OCI-LY1 (cell line): ENCODE measurements at regions not wholly inside any gene's neighbourhood (a gene's known extent, or its start where the extent isn't known, plus 50 kb on each side); places are given as distances from the start of the nearest gene placed in this dataset.

Experiments
- H2AFZ ChIP-seq: fragments of 200-600 bp; sonication (generic), shearing (Covaris generic); 2 replicates; pipeline ENCODE4 v1.6.0; 2014; ENCODE audit warnings: antibody characterized with exemption, mild to moderate bottlenecking, low read length
- H3F3A ChIP-seq: fragments of 200-600 bp; sonication (generic), shearing (Covaris generic); 2 replicates; pipeline ENCODE4 v1.6.0; 2014; ENCODE audit warnings: mild to moderate bottlenecking, antibody characterized with exemption, low read length, moderate library complexity; ENCODE audit not compliant: insufficient read depth
- H3K27ac ChIP-seq: fragments of 200-600 bp; sonication (generic); 2 replicates; pipeline ENCODE4 v1.5.1; 2014; ENCODE audit warnings: low read length, mixed run types, mild to moderate bottlenecking, low read depth; ENCODE audit not compliant: poor library complexity, severe bottlenecking
- H3K27me3 ChIP-seq: fragments of 200-600 bp; sonication (generic); 2 replicates; pipeline ENCODE4 v1.6.0; 2014; ENCODE audit warnings: antibody characterized with exemption, mild to moderate bottlenecking, low read length, moderate library complexity; ENCODE audit not compliant: insufficient read depth
- H3K36me3 ChIP-seq: fragments of 200-600 bp; sonication (generic); 2 replicates; pipeline ENCODE4 v1.6.1; 2014; ENCODE audit warnings: mild to moderate bottlenecking, antibody characterized with exemption, low read length, moderate library complexity, mixed read lengths; ENCODE audit not compliant: insufficient read depth
- H3K4me1 ChIP-seq: fragments of 200-600 bp; sonication (generic); 2 replicates; pipeline ENCODE4 v1.5.1; 2014; ENCODE audit warnings: mild to moderate bottlenecking, low read length, moderate library complexity; ENCODE audit not compliant: insufficient read depth, severe bottlenecking
- H3K4me2 ChIP-seq: fragments of 200-600 bp; sonication (generic), shearing (Covaris generic); 2 replicates; pipeline ENCODE4 v1.6.1; 2014; ENCODE audit warnings: low read length
- H3K4me3 ChIP-seq: fragments of 200-600 bp; sonication (generic); 2 replicates; pipeline ENCODE4 v1.5.1; 2014; ENCODE audit warnings: low read length, low read depth, mild to moderate bottlenecking, mixed read lengths; ENCODE audit not compliant: poor library complexity, severe bottlenecking
- H3K79me2 ChIP-seq: fragments of 200-600 bp; shearing (Covaris generic); 2 replicates; pipeline ENCODE4 v1.6.1; 2016; ENCODE audit warnings: mixed run types, low read length, mixed read lengths; ENCODE audit not compliant: insufficient read depth
- H3K9ac ChIP-seq: fragments of 200-600 bp; sonication (generic), shearing (Covaris generic); 2 replicates; pipeline ENCODE4 v1.6.1; 2014; ENCODE audit warnings: mild to moderate bottlenecking, low read length, mixed read lengths
- H3K9me2 ChIP-seq: fragments of 200-600 bp; sonication (generic), shearing (Covaris generic); 2 replicates; pipeline ENCODE4 v1.6.1; 2014; ENCODE audit warnings: low read depth, mild to moderate bottlenecking, low read length, mixed read lengths
- H3K9me3 ChIP-seq: fragments of 200-600 bp; shearing (Covaris generic); 2 replicates; pipeline ENCODE4 v1.6.1; 2014; ENCODE audit warnings: low read length, mixed read lengths
- H4K20me1 ChIP-seq: fragments of 200-600 bp; sonication (generic), shearing (Covaris generic); 2 replicates; pipeline ENCODE4 v1.6.0; 2016; ENCODE audit warnings: mild to moderate bottlenecking, low read length; ENCODE audit not compliant: insufficient read depth
- EZH2 ChIP-seq: fragments of 200-600 bp; sonication (generic), shearing (Covaris generic); IDR thresholded peaks from 2 replicates; pipeline ENCODE4 v1.8.0; 2017; ENCODE audit warnings: borderline replicate concordance, mixed run types, mild to moderate bottlenecking, antibody characterized with exemption, low read length, moderate library complexity, mixed read lengths
- TF ChIP-seq, protein P1 (sequence below): fragments of 200-600 bp; sonication (generic), shearing (Covaris generic); IDR thresholded peaks from 2 replicates; pipeline ENCODE4 v1.5.1; 2017; ENCODE audit warnings: mild to moderate bottlenecking, antibody characterized with exemption, low read length, moderate library complexity, mixed read lengths

DNA sequence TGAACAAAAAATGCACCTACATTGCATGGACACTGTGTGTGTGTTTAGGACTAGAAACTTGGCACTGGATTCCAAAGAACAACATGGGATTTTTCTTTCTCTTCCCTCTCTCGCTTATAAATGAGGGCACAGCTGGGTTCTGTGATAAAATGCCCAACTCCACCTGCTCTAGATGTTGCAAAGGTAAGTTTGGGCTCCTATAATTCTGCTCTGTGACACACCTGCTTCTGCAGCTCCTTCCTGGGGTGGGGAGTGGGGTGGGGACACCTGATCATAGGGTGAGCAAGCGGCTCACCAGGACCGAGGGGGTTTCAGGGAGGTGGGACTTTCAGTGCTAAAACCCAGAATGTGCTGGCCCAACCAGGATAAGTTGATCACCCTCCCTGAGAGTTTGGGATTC is 104.3 kb downstream of the AXIN2 start:
- Histone ChIP-seq H3K9ac (no peak overlapping the region), H3K4me1 (no peaks in the 10 kb centered on the region), H3K27me3 (no peaks in the 10 kb centered on the region), H3K4me2 (no peak overlapping the region), H3K4me3 (no peak overlapping the region), H3K27ac (no peak overlapping the region), H4K20me1 (no peaks in the 10 kb centered on the region), H3K36me3 (no peaks in the 10 kb centered on the region), H3K79me2 (no peaks in the 10 kb centered on the region), H3K9me3 (no peaks in the 10 kb centered on the region), H2AFZ (no peak overlapping the region), H3F3A (no peaks in the 10 kb centered on the region), H3K9me2 (no peaks in the 10 kb centered on the region)
- TF ChIP-seq, protein P1, sequence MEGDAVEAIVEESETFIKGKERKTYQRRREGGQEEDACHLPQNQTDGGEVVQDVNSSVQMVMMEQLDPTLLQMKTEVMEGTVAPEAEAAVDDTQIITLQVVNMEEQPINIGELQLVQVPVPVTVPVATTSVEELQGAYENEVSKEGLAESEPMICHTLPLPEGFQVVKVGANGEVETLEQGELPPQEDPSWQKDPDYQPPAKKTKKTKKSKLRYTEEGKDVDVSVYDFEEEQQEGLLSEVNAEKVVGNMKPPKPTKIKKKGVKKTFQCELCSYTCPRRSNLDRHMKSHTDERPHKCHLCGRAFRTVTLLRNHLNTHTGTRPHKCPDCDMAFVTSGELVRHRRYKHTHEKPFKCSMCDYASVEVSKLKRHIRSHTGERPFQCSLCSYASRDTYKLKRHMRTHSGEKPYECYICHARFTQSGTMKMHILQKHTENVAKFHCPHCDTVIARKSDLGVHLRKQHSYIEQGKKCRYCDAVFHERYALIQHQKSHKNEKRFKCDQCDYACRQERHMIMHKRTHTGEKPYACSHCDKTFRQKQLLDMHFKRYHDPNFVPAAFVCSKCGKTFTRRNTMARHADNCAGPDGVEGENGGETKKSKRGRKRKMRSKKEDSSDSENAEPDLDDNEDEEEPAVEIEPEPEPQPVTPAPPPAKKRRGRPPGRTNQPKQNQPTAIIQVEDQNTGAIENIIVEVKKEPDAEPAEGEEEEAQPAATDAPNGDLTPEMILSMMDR = no peak
- TF ChIP-seq EZH2 = no peak

DNA sequence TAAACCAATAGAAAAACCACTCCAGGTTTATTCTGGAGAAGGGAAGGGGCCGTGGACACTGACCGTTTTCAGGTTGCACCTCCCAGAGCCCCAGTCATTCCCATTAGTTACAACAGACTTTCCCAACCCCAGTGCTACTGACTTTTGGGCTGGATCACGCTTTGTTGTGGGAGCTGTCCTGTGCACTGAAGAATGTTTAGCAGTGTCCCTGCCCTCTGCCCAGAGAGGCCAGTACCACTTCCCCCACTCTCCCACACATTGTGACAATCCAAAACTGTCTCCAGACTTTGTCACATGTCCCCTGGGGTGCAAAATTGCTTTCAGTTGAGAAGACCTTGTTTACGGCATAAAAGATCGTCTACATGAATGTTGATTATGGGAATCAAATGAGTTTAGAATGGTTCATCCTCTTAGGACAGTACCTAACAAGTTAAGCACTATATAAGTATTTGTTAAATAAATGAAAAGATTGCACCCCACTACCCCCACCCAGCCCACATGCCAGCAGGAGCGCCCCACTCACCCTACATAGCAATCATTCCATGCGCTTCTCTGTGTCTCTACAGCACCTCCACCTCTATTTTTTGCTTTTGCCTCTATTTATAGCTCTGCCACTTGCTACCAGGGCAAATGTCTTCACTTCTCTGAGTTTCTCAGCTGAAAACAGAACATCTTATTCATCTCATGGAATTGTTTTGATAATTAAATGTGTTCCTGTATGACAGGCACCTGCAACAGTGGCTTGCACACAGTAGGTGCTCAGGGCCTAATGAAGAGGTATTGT is 104.9 kb downstream of the AXIN2 start:
- Histone ChIP-seq H3K27me3 (no peaks in the 10 kb centered on the region), H3K79me2 (no peaks in the 10 kb centered on the region), H3K36me3 (no peaks in the 10 kb centered on the region), H2AFZ (no peak overlapping the region), H3K4me1 (no peaks in the 10 kb centered on the region), H4K20me1 (no peaks in the 10 kb centered on the region), H3K9me3 (no peaks in the 10 kb centered on the region), H3K9ac (no peak overlapping the region), H3K4me2 (no peak overlapping the region), H3F3A (no peaks in the 10 kb centered on the region), H3K27ac (no peak overlapping the region), H3K4me3 (no peak overlapping the region), H3K9me2 (no peaks in the 10 kb centered on the region)
- TF ChIP-seq, protein P1 = no peak
- TF ChIP-seq EZH2 = no peak

DNA sequence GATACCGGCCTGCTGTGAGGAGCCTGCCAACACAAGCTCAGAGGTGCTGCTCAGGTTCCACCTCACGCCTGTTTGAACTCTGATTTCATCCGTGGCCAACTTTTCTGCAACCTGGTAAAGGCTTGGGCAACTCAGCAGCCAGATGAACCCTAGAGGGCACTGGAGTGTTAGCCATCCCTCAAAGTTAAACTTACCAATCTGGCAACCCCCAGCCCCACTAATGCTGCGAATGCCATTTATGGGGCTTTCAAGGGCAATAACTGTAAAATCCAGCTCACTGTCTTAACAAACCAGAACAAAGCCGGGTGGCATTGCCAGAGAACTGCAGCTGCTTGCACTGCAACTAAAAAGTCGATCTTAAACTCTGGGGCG is 105.5 kb downstream of the AXIN2 start:
- H4K20me1 ChIP-seq = no peaks in the 10 kb centered on the region
- no peak overlapping the region for H3K4me2 ChIP-seq
- H2AFZ ChIP-seq = no peak overlapping the region
- no peaks in the 10 kb centered on the region for H3K4me1 ChIP-seq
- H3K79me2 ChIP-seq = no peaks in the 10 kb centered on the region
- H3K9me2 ChIP-seq = no peaks in the 10 kb centered on the region
- no peak overlapping the region for H3K4me3 ChIP-seq
- TF ChIP-seq EZH2 = no peak
- TF ChIP-seq, protein P1 = peak; percentile 28; the same call in 1 of the 2 replicates
- no peaks in the 10 kb centered on the region for H3K27me3 ChIP-seq
- no peaks in the 10 kb centered on the region for H3F3A ChIP-seq
- H3K9ac ChIP-seq = no peak overlapping the region
- no peaks in the 10 kb centered on the region for H3K9me3 ChIP-seq
- H3K36me3 ChIP-seq = no peaks in the 10 kb centered on the region
- H3K27ac ChIP-seq = no peak overlapping the region
